Peyer's patch (tissue), 4 donors: ENCODE measurements at regions not wholly inside any gene's neighbourhood (a gene's known extent, or its start where the extent isn't known, plus 50 kb on each side); places are given as distances from the start of the nearest gene placed in this dataset.

ENCODE experiments used
- DNase-seq, 3 donors: peaks; one replicate each; pipeline ENCODE4 v3.0.0-alpha.2; 2017 to 2019
- H3K27ac ChIP-seq, 4 donors: fragments of 200-600 bp; sonication (generic); one replicate each; pipeline ENCODE4 v1.5.1; 2016 to 2019
- H3K27me3 ChIP-seq, 2 donors: fragments of 200-600 bp; sonication (generic); one replicate each; pipeline ENCODE4 v1.5.1; 2019
- H3K36me3 ChIP-seq, 3 donors: fragments of 200-600 bp; sonication (generic); one replicate each; pipeline ENCODE4 v1.5.1; 2016 to 2019
- H3K4me1 ChIP-seq, 4 donors: fragments of 200-600 bp; sonication (generic); one replicate each; pipeline ENCODE4 v1.5.1; 2016 to 2019
- H3K4me3 ChIP-seq, 4 donors: fragments of 200-600 bp; sonication (generic); 1 replicate in 3 of 4; 2 replicates in 1 of 4; pipeline ENCODE4 v1.5.1; 2016 to 2019; ENCODE audit warnings: mild to moderate bottlenecking in 1 of 4
- H3K9me3 ChIP-seq, 4 donors: fragments of 200-600 bp; sonication (generic); one replicate each; pipeline ENCODE4 v1.5.1; 2016 to 2019; ENCODE audit warnings: mild to moderate bottlenecking in 1 of 4
- POLR2A ChIP-seq, 2 donors: fragments of 450-650 bp; IDR thresholded peaks; one replicate each; pipeline ENCODE4 v1.5.1; 2017; ENCODE audit warnings: antibody characterized with exemption in 2 of 2, mild to moderate bottlenecking in 2 of 2, moderate library complexity in 2 of 2
- TF ChIP-seq, protein P1 (sequence below), 6 experiments: fragments of 450-650 bp in 4 of 6; fragments of 200-600 bp in 2 of 6; sonication (generic) in 1 of 6; IDR thresholded peaks; one replicate each; pipeline ENCODE4 v1.5.1; 2017 to 2019; ENCODE audit warnings: antibody characterized with exemption in 6 of 6, mild to moderate bottlenecking in 3 of 6, moderate library complexity in 1 of 6

DNA sequence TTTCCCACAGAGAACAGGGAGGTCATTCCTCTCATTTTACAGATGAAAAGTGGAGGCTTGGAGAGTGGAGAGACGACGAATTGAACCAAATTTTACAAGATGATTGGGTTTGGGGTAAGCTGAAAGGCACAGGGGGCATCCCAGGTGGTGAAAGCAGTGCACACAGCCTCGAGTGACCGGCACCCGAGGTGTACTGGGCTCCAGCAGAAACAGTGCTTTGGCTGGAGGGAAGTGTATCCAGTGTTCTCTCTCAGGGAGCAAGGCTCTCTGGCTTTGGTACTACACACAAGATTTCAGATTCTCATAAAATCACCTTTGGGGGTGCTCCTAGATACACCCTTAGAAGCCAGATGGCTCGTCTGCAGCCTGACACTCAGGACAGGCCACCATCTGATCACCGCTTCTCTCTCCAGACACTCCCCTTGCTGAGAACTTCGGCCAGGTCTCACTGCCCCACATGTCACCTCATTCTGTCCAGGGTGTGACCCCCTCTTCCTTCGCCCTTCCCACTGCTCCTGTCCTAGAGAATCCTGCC lies 339.6 kb downstream of the CYRIA start:
- H3K27ac ChIP-seq, result no peak overlapping the region
- H3K27me3 ChIP-seq, result no peaks in the 10 kb centered on the region
- H3K4me3 ChIP-seq, result no peak overlapping the region
- TF ChIP-seq POLR2A (IDR thresholded peaks at IDR 0.05), result no peak
- TF ChIP-seq, protein P1, sequence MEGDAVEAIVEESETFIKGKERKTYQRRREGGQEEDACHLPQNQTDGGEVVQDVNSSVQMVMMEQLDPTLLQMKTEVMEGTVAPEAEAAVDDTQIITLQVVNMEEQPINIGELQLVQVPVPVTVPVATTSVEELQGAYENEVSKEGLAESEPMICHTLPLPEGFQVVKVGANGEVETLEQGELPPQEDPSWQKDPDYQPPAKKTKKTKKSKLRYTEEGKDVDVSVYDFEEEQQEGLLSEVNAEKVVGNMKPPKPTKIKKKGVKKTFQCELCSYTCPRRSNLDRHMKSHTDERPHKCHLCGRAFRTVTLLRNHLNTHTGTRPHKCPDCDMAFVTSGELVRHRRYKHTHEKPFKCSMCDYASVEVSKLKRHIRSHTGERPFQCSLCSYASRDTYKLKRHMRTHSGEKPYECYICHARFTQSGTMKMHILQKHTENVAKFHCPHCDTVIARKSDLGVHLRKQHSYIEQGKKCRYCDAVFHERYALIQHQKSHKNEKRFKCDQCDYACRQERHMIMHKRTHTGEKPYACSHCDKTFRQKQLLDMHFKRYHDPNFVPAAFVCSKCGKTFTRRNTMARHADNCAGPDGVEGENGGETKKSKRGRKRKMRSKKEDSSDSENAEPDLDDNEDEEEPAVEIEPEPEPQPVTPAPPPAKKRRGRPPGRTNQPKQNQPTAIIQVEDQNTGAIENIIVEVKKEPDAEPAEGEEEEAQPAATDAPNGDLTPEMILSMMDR (IDR thresholded peaks at IDR 0.05), result no peak
- H3K9me3 ChIP-seq, result no peaks in the 10 kb centered on the region
- DNase-seq, result no peak
- no peaks in the 10 kb centered on the region for H3K36me3 ChIP-seq
- no peaks in the 10 kb centered on the region for H3K4me1 ChIP-seq

DNA sequence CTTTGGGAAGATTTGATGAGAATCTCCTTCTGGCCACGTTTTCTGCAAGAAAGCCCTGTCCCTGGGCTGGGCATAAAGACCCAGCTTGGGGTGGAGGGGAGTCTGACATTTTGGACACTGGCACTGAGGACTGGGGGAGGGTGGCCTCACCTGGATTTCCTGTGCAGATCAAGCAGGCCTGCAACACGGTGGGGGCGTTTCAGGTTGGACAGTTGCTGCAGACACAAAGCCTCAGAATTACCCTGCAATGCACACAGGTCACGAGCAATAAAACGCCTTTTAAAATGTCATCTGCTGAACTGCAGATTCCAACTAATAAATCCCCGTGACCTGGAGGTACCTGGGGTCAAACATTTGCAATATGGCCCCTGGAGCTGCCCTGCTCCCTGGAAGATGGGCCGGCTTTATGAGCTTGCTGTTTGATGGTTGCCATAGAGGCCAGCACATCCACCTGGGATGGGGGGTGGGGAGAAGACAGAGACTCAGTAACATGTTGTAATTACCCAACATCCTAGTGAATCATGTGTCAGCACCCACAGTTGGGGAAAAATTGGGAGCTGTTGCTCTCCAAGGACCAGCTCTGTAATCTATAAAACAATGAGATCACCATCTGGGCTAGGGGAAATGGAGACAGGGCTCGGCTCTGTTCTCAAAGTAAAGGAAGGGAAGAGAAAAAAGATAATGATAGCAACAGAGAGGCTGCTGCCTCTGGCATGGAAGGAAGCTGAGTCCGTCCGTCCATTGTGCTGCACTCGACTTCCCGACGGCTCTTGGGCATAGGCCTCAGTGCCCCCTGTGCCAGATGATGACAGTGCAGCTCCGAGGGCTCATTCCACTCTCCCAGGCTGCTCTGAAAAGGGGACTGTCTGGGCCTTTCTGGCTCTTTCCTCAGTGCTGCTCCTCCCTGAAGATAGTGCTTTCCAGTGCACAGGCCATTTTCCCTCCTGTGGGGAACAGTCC lies 340.3 kb downstream of the CYRIA start:
- no peaks in the 10 kb centered on the region for H3K9me3 ChIP-seq
- no peak overlapping the region for H3K27ac ChIP-seq
- H3K36me3 ChIP-seq, result no peaks in the 10 kb centered on the region
- no peak overlapping the region for H3K4me3 ChIP-seq
- DNase-seq, result no peak
- no peaks in the 10 kb centered on the region for H3K4me1 ChIP-seq
- no peaks in the 10 kb centered on the region for H3K27me3 ChIP-seq
- TF ChIP-seq POLR2A (IDR thresholded peaks at IDR 0.05), result no peak
- TF ChIP-seq, protein P1 (IDR thresholded peaks at IDR 0.05), result no peak

DNA sequence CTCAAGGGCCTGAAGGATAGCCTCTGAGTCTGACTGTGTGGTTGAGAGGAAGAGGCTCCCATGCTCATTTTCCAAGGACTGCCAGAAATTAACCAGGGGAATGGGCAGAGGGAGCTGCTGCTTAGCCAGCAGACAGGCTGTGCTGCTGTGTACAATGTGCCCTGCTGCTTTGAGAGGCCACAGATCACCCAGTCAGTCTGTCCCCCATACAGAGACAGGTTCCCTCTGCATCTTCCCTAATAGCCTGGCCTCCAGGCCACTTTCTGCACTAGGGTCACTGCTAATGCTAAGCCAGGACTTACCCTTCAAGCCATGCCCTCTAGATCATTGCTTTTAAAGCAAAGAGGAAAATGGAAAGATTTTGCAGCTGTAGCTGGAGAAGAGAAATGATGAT lies 341.1 kb downstream of the CYRIA start:
- no peaks in the 10 kb centered on the region for H3K4me1 ChIP-seq
- DNase-seq, result no peak
- H3K36me3 ChIP-seq, result no peaks in the 10 kb centered on the region
- no peaks in the 10 kb centered on the region for H3K9me3 ChIP-seq
- no peak overlapping the region for H3K4me3 ChIP-seq
- no peak overlapping the region for H3K27ac ChIP-seq
- H3K27me3 ChIP-seq, result no peaks in the 10 kb centered on the region
- TF ChIP-seq POLR2A (IDR thresholded peaks at IDR 0.05), result no peak
- TF ChIP-seq, protein P1 (IDR thresholded peaks at IDR 0.05), result no peak

DNA sequence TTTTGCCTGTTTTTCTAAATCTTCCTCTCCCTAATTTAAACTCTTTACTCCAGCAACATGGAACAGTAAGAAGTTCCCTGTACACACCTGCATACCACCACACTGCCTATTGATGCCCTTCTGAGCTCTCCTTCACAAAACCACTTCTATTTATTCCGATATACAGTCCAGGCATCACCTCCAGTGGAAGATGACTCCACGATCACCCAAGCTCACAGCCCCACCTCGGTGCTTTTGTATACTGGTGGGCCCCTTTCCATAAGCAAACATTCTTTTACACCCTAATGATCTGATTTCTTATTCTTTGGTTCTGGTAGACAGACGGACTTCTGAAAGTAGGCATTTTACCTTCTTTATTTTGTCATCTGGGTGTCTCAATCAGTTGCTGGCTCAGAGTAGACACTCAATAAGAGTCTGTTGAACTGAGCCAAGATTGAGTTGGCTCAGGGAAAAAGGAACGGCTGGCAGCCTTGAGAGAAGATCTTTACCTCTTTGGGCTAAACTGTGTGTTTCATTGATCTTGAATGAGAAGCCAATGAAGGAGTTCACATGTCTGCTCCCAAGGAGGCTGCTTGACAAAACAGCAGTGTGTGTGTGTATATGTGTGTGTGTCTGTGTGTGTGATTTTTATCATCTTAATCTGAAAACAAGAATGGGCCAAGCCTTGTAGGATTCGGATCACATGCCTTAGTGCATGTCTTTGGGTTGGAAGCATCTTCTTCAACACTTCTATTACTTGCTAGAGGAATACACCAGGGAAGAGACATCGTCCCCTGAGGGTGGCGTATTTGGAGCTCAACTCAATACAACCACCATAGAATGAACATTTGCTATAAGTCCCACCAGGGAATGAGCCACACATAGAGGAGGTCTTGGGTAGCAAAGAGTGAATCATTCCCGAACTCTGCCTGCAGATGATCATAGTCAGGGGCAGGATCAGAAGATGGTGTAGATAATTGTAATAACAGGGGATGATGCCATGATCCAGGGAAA lies 341.8 kb downstream of the CYRIA start:
- Histone ChIP-seq H3K27me3 (no peaks in the 10 kb centered on the region), H3K27ac (no peak overlapping the region), H3K4me1 (no peaks in the 10 kb centered on the region), H3K36me3 (no peaks in the 10 kb centered on the region), H3K9me3 (no peaks in the 10 kb centered on the region), H3K4me3 (no peak overlapping the region)
- no peak for TF ChIP-seq POLR2A (IDR thresholded peaks at IDR 0.05)
- TF ChIP-seq, protein P1 (IDR thresholded peaks at IDR 0.05), result no peak
- no peak for DNase-seq

DNA sequence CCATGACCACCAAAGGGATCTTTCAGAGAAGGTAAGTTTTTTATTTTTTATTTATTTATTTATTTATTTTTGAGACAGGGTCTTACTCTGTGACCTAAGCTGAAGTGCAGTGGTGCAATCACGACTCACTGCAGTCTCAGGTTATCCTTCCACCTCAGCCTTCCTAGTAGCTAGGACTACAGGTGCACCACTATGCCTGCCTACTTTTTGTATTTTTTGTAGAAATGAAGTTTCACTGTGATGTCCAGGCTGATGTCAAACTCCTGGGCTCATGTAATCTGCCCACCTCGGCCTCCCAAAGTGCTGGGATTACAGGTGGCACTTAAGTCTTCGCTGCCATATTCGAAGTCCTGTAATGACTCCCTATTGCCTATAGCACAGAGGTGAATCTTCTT lies 342.5 kb downstream of the CYRIA start:
- TF ChIP-seq POLR2A (IDR thresholded peaks at IDR 0.05), result no peak
- TF ChIP-seq, protein P1 (IDR thresholded peaks at IDR 0.05), result no peak
- Histone ChIP-seq H3K4me1 (no peaks in the 10 kb centered on the region), H3K27ac (no peak overlapping the region), H3K9me3 (no peaks in the 10 kb centered on the region), H3K4me3 (no peak overlapping the region), H3K36me3 (no peaks in the 10 kb centered on the region), H3K27me3 (no peaks in the 10 kb centered on the region)
- no peak for DNase-seq
